GM18498 (cell line): ENCODE measurements at regions not wholly inside any gene's neighbourhood (a gene's known extent, or its start where the extent isn't known, plus 50 kb on each side); places are given as distances from the start of the nearest gene placed in this dataset.
"Not testable (repeated sequence)": the region's sequence is repeated elsewhere in the genome, so short reads cannot be mapped to it uniquely, and the experiment has no call there.

Experiments
- ATAC-seq: cut with Tn5 transposase; IDR thresholded peaks from one replicate; pipeline ENCODE4 v1.9.1; 2021; ENCODE audit warnings: mild to moderate bottlenecking, moderate library complexity; ENCODE audit not compliant: unreplicated experiment

DNA sequence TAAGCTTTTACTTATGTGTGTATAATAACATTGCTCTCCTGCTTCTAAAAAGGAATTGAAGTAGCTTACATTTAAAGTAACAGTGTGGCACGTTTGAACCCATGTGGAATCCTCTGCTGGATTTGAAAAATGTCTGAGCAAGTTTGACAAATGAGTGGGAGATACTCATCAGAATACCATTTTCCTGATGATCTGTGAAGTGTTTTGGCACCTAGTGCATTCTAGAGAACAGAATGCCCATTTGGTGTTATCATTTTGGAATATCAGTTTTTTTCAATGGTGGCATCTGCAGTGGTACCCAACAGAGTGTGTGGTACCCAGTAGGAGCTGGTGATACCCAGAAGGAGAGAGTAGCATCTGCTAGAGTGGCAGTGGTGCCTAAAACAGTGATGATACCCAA lies 471.1 kb downstream of the PLK2 start:
- no peak for ATAC-seq

- no peak for ATAC-seq
These were observed 472.3 kb downstream of the PLK2 start for GRCh38 chr5:57987552-57987951.

DNA sequence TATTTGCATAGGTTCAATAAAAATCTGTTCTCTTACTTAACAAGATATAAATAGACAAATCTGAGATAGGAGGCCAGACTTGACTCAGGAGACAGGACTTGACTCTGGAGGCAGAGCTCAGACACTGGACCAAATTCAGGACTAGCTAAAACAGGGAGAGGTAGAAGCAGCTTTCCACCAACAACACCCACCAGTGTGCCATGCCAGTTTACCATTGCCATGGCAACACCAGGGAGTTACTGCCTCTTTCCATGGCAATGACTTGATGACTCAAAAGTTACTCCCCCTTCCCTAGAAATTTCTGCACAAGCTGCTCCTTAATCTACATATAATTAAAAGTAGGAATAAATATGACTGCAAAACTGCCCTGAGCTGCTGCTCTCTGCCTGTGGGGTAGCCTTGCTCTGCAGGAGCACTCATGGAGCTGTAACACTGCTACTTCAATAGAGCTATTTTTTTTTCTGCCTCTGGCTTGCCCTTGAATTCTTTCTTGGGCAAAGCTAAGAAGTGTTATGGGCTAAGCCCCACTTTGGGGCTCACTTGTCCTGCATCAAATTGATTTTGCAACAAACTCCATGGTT lies 473.0 kb downstream of the PLK2 start:
- no peak for ATAC-seq

- ATAC-seq: no peak
These were observed 476.5 kb downstream of the PLK2 start for GRCh38 chr5:57983426-57983825.

GRCh38 chr5:57979671-57980070 lies 480.2 kb downstream of the PLK2 start:
- no peak for ATAC-seq

DNA sequence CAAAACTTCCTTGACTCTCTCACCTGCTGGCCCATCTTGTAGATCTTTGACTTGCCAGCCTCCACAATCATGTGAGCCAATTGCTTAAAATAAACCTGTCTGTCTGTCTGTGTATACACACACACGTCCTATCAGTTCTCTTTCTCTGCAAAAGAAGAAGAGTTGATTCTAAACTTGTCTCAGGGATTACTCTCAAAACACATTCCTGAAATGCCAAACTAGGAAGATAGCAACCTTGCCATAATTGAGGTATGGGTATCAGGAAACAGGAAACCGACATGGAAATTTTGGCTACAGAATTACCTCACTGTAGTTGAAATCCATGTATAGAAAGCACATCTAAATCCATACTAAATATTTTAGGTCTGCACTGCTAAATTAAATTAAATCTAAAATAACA lies 483.4 kb downstream of the PLK2 start:
- no peak for ATAC-seq

- ATAC-seq: not testable (repeated sequence)
These were observed 487.8 kb downstream of the PLK2 start for GRCh38 chr5:57972099-57972498.

GRCh38 chr5:57960569-57960968 lies 478.0 kb upstream of the ACTBL2 start:
- ATAC-seq: no peak

GRCh38 chr5:57956636-57957035 lies 474.0 kb upstream of the ACTBL2 start:
- ATAC-seq: no peak

GRCh38 chr5:57955511-57955910 lies 472.9 kb upstream of the ACTBL2 start:
- ATAC-seq: no peak

DNA sequence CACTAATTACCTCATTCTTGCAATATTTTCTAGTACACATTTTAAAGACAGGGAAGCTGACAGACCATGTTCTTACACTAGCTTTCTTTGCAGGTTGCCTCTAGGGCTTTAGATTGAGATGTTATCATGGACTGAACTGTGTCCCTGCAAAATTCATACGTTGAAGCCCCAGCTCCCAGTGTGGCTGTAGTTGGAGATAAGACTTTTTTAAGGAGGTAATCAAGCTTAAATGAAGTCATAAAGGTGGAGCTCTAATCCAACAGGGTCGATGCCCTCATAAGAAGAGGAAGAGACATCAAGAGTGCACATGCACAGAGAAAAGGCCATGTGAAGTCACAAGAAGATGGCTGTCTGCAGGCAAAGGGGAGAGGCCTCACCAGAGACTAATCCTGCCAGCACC lies 471.2 kb upstream of the ACTBL2 start:
- no peak for ATAC-seq

DNA sequence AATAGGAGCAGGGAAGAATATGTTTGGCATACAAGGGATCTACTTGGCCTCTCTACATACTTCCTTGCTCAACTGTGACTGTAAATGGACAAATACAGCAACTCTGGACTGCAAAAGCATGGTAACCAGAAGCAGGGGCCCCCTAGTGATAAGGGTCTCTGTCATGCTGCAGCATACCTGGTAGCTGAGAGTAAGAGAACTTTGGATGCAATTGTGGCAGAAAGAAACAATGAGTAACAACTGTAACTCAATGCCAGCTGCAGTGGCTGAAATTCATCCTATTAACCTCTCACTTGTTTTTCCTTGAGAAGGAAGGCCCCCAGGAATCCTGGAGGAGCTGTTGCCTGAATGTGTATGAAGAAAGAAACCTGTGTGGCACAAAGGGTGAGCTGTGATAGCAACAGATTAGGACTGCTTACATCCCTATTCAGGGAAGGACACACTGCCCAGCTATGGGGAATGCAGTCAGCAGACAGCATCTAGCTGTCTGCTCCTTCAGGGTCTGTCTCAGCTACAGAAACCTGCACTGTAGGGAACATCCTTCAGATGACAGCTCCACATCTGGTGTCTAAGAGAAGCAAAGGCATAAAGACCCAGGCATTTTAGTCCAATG lies 468.1 kb upstream of the ACTBL2 start:
- ATAC-seq: no peak

DNA sequence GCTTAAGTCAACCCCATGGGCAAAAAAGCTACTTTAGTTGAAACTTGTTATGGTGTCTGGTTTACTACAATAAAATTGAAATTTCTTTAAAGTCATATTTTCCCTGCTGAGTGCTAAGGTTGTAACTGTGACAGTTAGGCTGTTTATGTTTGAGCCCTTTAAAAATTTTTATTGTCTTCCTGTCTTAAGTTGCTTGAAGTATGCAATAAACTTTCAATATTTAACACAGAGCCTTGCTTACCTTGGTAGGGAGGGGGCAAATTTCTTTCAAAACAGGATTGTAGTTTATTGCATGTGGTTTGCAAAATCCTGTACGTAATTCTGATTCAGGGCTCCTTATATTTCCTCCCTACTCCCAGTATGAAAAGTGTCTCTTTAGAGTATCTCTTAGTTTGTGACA lies 465.5 kb upstream of the ACTBL2 start:
- ATAC-seq: no peak

- ATAC-seq: no peak
These were observed 464.6 kb upstream of the ACTBL2 start for GRCh38 chr5:57947181-57947580.

DNA sequence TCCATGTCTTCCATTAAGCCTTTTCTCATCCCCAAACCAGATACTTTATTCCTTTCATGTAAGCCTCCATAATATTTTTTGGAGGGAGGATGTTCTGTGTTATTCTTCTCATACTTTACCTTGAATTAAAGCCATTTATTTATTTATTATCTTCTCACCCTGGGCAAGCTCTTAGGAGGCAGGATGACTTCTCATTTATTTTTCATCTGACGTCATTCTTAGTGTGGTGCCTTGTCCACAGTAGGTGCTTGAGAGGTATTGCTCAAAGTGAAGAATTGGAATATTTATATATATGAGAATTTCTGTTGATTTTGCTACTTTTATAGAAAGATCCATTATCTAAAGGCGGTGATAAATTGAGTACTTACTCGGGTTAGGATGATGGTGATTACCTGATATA lies 458.3 kb upstream of the ACTBL2 start:
- no peak for ATAC-seq

DNA sequence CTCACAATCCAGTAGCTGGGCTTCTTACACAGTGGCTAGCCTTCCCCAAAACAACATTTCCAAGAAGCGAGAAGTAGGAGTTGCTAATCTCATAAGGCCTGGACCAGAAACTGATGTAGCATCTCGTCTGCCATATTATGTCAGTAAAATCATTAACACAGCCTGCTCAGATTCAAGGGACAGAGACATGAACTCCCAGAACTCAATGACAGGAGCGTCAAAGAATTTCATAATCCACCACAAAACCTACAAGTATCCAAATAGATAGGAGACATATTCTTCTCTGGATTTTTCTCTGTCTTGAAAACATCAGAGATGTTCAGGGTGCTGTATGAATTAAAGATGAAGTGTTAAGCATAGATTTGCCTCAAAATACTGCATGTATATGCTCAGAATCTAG lies 457.6 kb upstream of the ACTBL2 start:
- ATAC-seq: no peak

DNA sequence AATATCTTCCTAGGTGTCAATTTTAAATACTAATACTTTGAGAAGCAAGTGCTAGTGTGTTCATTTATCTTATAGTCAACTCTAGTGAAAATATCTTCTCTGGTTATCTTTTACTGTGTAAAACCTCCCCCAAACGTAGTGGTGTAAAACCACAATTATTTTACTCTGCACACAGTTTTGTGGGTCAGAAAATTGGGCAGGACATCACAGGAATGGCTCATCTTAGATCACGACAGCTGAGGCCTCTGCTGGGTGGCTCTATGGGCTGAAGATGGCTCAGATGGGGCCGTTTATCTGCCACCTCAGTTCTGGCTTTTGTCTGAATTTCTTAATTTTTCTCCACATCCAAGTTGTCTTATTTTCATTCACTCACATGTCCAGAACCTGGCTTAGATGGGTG lies 457.2 kb upstream of the ACTBL2 start:
- no peak for ATAC-seq

- ATAC-seq: no peak
These were observed 456.7 kb upstream of the ACTBL2 start for GRCh38 chr5:57939335-57939734.

DNA sequence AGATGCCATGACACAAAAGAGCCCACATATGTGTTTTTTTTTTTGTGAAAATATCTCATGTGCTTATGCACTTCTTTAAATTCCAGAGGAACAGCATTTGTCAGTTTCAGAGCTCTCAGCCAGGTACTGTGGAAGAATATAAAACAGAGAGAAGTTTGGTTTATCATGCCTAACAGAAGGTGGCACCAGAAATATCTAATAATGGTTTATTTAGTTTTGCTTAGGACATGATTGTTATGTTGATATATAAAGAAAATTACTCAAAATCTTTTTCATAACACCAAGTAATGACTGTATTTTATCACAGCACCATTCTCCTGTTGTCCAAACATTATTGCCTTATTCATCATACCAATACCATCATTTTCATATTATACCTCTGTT lies 455.6 kb upstream of the ACTBL2 start:
- ATAC-seq: no peak

- ATAC-seq: no peak
These were observed 455.0 kb upstream of the ACTBL2 start for GRCh38 chr5:57937501-57938173.

GRCh38 chr5:57937025-57937424 lies 454.4 kb upstream of the ACTBL2 start:
- ATAC-seq: no peak

DNA sequence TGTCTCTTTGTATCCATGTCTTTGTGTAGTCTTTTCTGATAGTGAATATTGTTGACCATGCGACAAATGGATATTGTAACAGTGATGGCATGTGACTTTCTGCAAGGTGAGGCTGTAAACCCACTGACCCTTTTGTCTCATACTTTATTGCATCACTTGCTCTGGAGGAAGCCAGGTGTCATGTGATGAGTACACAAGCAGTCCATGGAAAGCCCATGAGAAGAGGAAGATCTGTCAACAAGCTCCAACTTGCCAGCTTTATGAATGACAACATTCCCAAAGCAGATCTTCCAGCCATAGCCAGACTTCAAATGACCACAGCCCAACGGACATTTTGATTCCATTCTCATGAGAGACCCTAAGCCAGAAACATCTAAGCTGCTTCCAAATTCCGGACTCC lies 450.1 kb upstream of the ACTBL2 start:
- no peak for ATAC-seq

DNA sequence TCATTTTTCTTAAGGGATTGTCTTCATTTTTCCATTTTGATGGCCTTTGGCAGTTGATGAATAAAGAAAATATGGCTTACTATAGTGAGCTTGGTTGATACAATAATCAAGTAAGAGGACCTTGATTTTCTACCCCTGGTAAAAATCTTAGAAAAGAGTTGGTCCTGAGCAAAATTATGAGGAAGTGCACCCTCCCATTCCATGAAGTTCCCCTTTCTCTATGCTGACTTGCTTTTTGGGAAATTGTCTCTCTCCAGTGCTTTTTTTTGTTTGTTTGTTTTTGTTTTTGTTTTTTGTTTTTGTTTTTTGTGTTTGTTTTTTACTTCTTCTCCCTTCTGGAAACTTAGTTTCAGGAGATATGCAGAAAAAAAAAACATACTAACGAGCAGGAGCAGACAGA lies 449.2 kb upstream of the ACTBL2 start:
- no peak for ATAC-seq
